ENCODE measurements at regions not wholly inside any gene's neighbourhood (a gene's known extent, or its start where the extent isn't known, plus 50 kb on each side); places are given as distances from the start of the nearest gene placed in this dataset.

GRCh38 chr11:15704556-15704955 lies 589.8 kb downstream of the INSC start:
- BruUV-seq (replicated peaks): no TSS peak
- Histone ChIP-seq H3K27me3 (replicated peaks; ENCODE audit: insufficient read depth, low read depth, low read length, poor library complexity) (no peaks in the 10 kb centered on the region), H3K4me1 (ENCODE audit: insufficient read depth, low read length, poor library complexity, severe bottlenecking) (no peaks in the 10 kb centered on the region), H3K27ac (ENCODE audit: low read depth, low read length, poor library complexity, severe bottlenecking) (no peak overlapping the region), H3K9me3 (ENCODE audit: low read depth, low read length, poor library complexity, severe bottlenecking) (no peaks in the 10 kb centered on the region), H3K36me3 (ENCODE audit: insufficient read depth, low read length, poor library complexity, severe bottlenecking) (no peaks in the 10 kb centered on the region), H3K4me3 (ENCODE audit: low read depth, low read length, poor library complexity, severe bottlenecking) (no peak overlapping the region)
- intact Hi-C loops (cut with micrococcal nuclease; ENCODE audit: unreplicated experiment): no loop called here
- DNase-seq (ENCODE audit: low spot score): no peak
- CTCF ChIA-PET: no interaction called here
- TF ChIP-seq EZH2 (IDR thresholded peaks at IDR 0.05; ENCODE audit: borderline replicate concordance, low read depth, low read length, poor library complexity, severe bottlenecking): no peak
- TF ChIP-seq CTCF (conservative IDR thresholded peaks at IDR 0.05; ENCODE audit: low read depth, low read length): no peak
- POLR2A ChIA-PET (ENCODE audit: low non-redundant PET): no interaction called here

DNA sequence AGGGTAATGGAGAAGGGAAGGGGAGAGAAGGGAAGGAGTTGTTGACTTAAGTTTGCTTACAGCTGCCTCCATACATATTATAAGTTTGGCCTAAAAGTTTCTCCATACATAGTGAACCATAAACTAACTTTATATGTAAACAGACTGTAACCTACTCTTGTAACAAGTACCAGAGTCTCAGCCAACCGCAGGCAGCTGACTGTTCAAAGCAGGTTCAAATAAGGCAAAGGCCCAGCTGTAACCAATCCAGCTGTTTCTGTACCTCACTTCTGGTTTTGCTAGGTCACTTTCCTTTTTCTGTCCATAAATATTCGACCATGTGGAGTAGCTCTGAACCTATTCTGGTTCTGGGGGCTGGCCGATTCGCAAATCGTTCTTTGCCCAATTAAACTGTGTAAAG lies 591.2 kb downstream of the INSC start:
- Histone ChIP-seq H3K36me3 (ENCODE audit: insufficient read depth, low read length, poor library complexity, severe bottlenecking) (no peaks in the 10 kb centered on the region), H3K4me1 (ENCODE audit: insufficient read depth, low read length, poor library complexity, severe bottlenecking) (no peaks in the 10 kb centered on the region), H3K27me3 (replicated peaks; ENCODE audit: insufficient read depth, low read depth, low read length, poor library complexity) (no peaks in the 10 kb centered on the region), H3K27ac (ENCODE audit: low read depth, low read length, poor library complexity, severe bottlenecking) (no peak overlapping the region), H3K4me3 (ENCODE audit: low read depth, low read length, poor library complexity, severe bottlenecking) (no peak overlapping the region), H3K9me3 (ENCODE audit: low read depth, low read length, poor library complexity, severe bottlenecking) (no peaks in the 10 kb centered on the region)
- POLR2A ChIA-PET (ENCODE audit: low non-redundant PET): no interaction called here
- no peak for TF ChIP-seq CTCF (conservative IDR thresholded peaks at IDR 0.05; ENCODE audit: low read depth, low read length)
- TF ChIP-seq EZH2 (IDR thresholded peaks at IDR 0.05; ENCODE audit: borderline replicate concordance, low read depth, low read length, poor library complexity, severe bottlenecking): no peak
- DNase-seq (ENCODE audit: low spot score): no peak
- BruUV-seq (replicated peaks): no TSS peak
- CTCF ChIA-PET: no interaction called here
- intact Hi-C loops (cut with micrococcal nuclease; ENCODE audit: unreplicated experiment): no loop called here

DNA sequence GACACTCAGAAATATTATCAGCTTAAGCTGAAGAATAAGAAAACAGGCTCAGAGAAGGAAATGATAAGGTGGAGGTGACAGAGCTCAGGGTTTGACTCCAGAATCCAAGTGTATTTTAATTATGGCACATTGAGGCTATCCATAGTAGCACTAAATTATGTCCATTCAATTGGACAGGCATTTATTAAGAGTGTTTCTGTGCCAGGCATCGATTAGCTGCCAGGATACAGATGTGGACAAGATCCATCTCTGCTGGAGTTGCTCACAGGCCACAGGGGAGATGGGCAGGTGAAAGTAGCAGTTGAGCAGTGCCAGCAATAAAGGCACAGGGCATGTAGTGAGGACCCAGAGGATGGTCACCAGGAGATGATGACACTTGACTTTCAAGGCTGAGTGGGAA lies 592.5 kb downstream of the INSC start:
- no TSS peak for BruUV-seq (replicated peaks)
- POLR2A ChIA-PET (ENCODE audit: low non-redundant PET): no interaction called here
- no peaks in the 10 kb centered on the region for H3K9me3 ChIP-seq (ENCODE audit: low read depth, low read length, poor library complexity, severe bottlenecking)
- TF ChIP-seq CTCF (conservative IDR thresholded peaks at IDR 0.05; ENCODE audit: low read depth, low read length) (no peak), EZH2 (IDR thresholded peaks at IDR 0.05; ENCODE audit: borderline replicate concordance, low read depth, low read length, poor library complexity, severe bottlenecking) (no peak)
- DNase-seq (ENCODE audit: low spot score): no peak
- H3K27ac ChIP-seq (ENCODE audit: low read depth, low read length, poor library complexity, severe bottlenecking): no peak overlapping the region
- intact Hi-C loops (cut with micrococcal nuclease; ENCODE audit: unreplicated experiment): no loop called here
- no peaks in the 10 kb centered on the region for H3K36me3 ChIP-seq (ENCODE audit: insufficient read depth, low read length, poor library complexity, severe bottlenecking)
- CTCF ChIA-PET: no interaction called here
- no peaks in the 10 kb centered on the region for H3K27me3 ChIP-seq (replicated peaks; ENCODE audit: insufficient read depth, low read depth, low read length, poor library complexity)
- no peak overlapping the region for H3K4me3 ChIP-seq (ENCODE audit: low read depth, low read length, poor library complexity, severe bottlenecking)
- H3K4me1 ChIP-seq (ENCODE audit: insufficient read depth, low read length, poor library complexity, severe bottlenecking): no peaks in the 10 kb centered on the region
